IMR-90 (cell line): ENCODE measurements at regions not wholly inside any gene's neighbourhood (a gene's known extent, or its start where the extent isn't known, plus 50 kb on each side); places are given as distances from the start of the nearest gene placed in this dataset.

ENCODE experiments used
- ATAC-seq: fragments of 200-7000 bp; cut with Tn5 transposase; 2 replicates; pipeline ENCODE4 v1.9.1; 2020; ENCODE audit warnings: low read depth, mild to moderate bottlenecking, moderate library complexity
- BruUV-seq: library from RNA; stranded (reverse); fragments of 400-500 nt; replicated peaks from 2 replicates; lab custom pipeline; 2021; lab: Mats Ljungman, UMichigan
- CTCF ChIA-PET: fragments of 300-600 bp; formaldehyde crosslinking; extraction: SDS; loops from one replicate; lab custom pipeline; 2021; ENCODE audit warnings: antibody characterized with exemption; lab: Yijun Ruan, JAX
- POLR2A ChIA-PET: fragments of 300-600 bp; sonication (Branson Sonifier 250); formaldehyde crosslinking; loops from one replicate; lab custom pipeline; 2022; ENCODE audit warnings: antibody characterized with exemption; ENCODE audit not compliant: unreplicated experiment; lab: Charles Lee
- DNase-seq: peaks from one replicate; pipeline ENCODE4 v3.0.0; 2013
- H2AFZ ChIP-seq: replicated peaks from 2 replicates; pipeline ENCODE3; 2013; ENCODE audit warnings: low read length, mild to moderate bottlenecking; ENCODE audit not compliant: poor library complexity
- H2AK5ac ChIP-seq: 2 replicates; pipeline ENCODE4 v1.6.1; 2013; ENCODE audit warnings: low read depth, low read length, inconsistent platforms
- H2AK9ac ChIP-seq: replicated peaks from 2 replicates; pipeline ENCODE3; 2013; ENCODE audit warnings: mild to moderate bottlenecking, low read depth, low read length, moderate library complexity; ENCODE audit not compliant: poor library complexity
- H2BK120ac ChIP-seq: 2 replicates; pipeline ENCODE4 v1.6.1; 2013; ENCODE audit warnings: low read depth, low read length, inconsistent platforms
- H2BK15ac ChIP-seq: 3 replicates; pipeline ENCODE4 v1.6.1; 2013; ENCODE audit warnings: low read depth, low read length, inconsistent platforms
- H2BK20ac ChIP-seq: 2 replicates; pipeline ENCODE4 v1.6.1; 2013; ENCODE audit warnings: low read depth, mild to moderate bottlenecking, inconsistent platforms, low read length, moderate library complexity
- H2BK5ac ChIP-seq: 2 replicates; pipeline ENCODE4 v1.6.1; 2013; ENCODE audit warnings: mild to moderate bottlenecking, low read depth, low read length, inconsistent platforms; ENCODE audit not compliant: poor library complexity, severe bottlenecking
- H3K14ac ChIP-seq: replicated peaks from 2 replicates; pipeline ENCODE4 v1.6.1; 2013; ENCODE audit warnings: low read depth, low read length, inconsistent platforms
- H3K18ac ChIP-seq: 2 replicates; pipeline ENCODE4 v1.6.1; 2013; ENCODE audit warnings: low read depth, low read length, control low read depth
- H3K23ac ChIP-seq: 2 replicates; pipeline ENCODE4 v1.6.1; 2013; ENCODE audit warnings: low read depth, low read length, inconsistent platforms
- H3K27ac ChIP-seq: 2 replicates; pipeline ENCODE4 v1.5.1; 2013; ENCODE audit warnings: mild to moderate bottlenecking, control low read depth, low read length; ENCODE audit not compliant: insufficient read depth
- H3K27me3 ChIP-seq: 2 replicates; pipeline ENCODE4 v1.6.1; 2013; ENCODE audit warnings: low read length; ENCODE audit not compliant: control insufficient read depth, insufficient read depth
- H3K36me3 ChIP-seq: 2 replicates; pipeline ENCODE4 v1.6.1; 2013; ENCODE audit warnings: low read length, mixed read lengths; ENCODE audit not compliant: control insufficient read depth, insufficient read depth
- H3K4ac ChIP-seq: 2 replicates; pipeline ENCODE4 v1.6.1; 2013; ENCODE audit warnings: low read depth, low read length, inconsistent platforms
- H3K4me1 ChIP-seq: 2 replicates; pipeline ENCODE4 v1.6.1; 2013; ENCODE audit warnings: low read length, mixed read lengths; ENCODE audit not compliant: control insufficient read depth, insufficient read depth
- H3K4me2 ChIP-seq: 2 replicates; pipeline ENCODE4 v1.6.1; 2013; ENCODE audit warnings: low read depth, mild to moderate bottlenecking, control low read depth, low read length, moderate library complexity
- H3K4me3 ChIP-seq: 2 replicates; pipeline ENCODE4 v1.5.1; 2013; ENCODE audit warnings: low read depth, mild to moderate bottlenecking, control low read depth, low read length, moderate library complexity; ENCODE audit not compliant: insufficient read depth
- H3K56ac ChIP-seq: 2 replicates; pipeline ENCODE4 v1.6.1; 2013; ENCODE audit warnings: low read length, inconsistent platforms; ENCODE audit not compliant: insufficient read depth; ENCODE audit errors: extremely low read depth
- H3K79me1 ChIP-seq, 2 experiments: 2 replicates each; pipeline ENCODE4 v1.6.1; 2013; ENCODE audit warnings: low read length in 2 of 2, inconsistent platforms in 1 of 2, low read depth in 1 of 2
- H3K9ac ChIP-seq: 2 replicates; pipeline ENCODE4 v1.6.1; 2013; ENCODE audit warnings: low read depth, low read length, control low read depth
- H3K9me1 ChIP-seq: 2 replicates; pipeline ENCODE4 v1.6.1; 2013; ENCODE audit warnings: low read length, inconsistent platforms; ENCODE audit not compliant: insufficient read depth
- H3K9me3 ChIP-seq: 2 replicates; pipeline ENCODE4 v1.6.1; 2013; ENCODE audit warnings: low read length; ENCODE audit not compliant: control insufficient read depth, insufficient read depth
- H4K20me1 ChIP-seq: 2 replicates; pipeline ENCODE4 v1.6.1; 2013; ENCODE audit warnings: low read length, inconsistent platforms; ENCODE audit not compliant: insufficient read depth
- H4K5ac ChIP-seq: 2 replicates; pipeline ENCODE4 v1.6.1; 2013; ENCODE audit warnings: mild to moderate bottlenecking, low read depth, low read length, control low read depth
- H4K8ac ChIP-seq, 2 experiments: 2 replicates each; pipeline ENCODE4 v1.6.1; 2013; ENCODE audit warnings: low read depth in 2 of 2, low read length in 2 of 2, control low read depth in 1 of 2, inconsistent platforms in 1 of 2
- H4K91ac ChIP-seq: 2 replicates; pipeline ENCODE4 v1.6.1; 2013; ENCODE audit warnings: low read depth, low read length, inconsistent platforms; ENCODE audit not compliant: insufficient read depth
- POLR2A ChIP-seq: IDR thresholded peaks from 2 replicates; pipeline ENCODE4 v1.6.1; 2012; ENCODE audit warnings: mild to moderate bottlenecking, low read depth, low read length
- RAD21 ChIP-seq: IDR thresholded peaks from 2 replicates; pipeline ENCODE4 v1.6.1; 2012; ENCODE audit warnings: low read length, improper control_type of control experiment
- RCOR1 ChIP-seq: IDR thresholded peaks from 2 replicates; pipeline ENCODE4 v1.6.1; 2012; ENCODE audit warnings: mild to moderate bottlenecking, low read length, improper control_type of control experiment; ENCODE audit not compliant: insufficient replicate concordance
- SMC3 ChIP-seq: fragments of 150-350 bp; IDR thresholded peaks from 2 replicates; pipeline ENCODE4 v1.6.1; 2016; ENCODE audit warnings: low read depth, mild to moderate bottlenecking, antibody characterized with exemption, low read length, moderate library complexity
- WGBS, 2 experiments: methylation state at CpG; one replicate each; pipeline versions ENCODE4 v1.1.5 to v1.1.7; 2013; ENCODE audit warnings: missing lambda C conversion rate in 2 of 2; ENCODE audit not compliant: insufficient read length in 1 of 2; ENCODE audit errors: extremely low coverage in 2 of 2; 5-methylcytosine and 5-hydroxymethylcytosine counted together
- dilution Hi-C: fragments of 300-500 bp; cut with HindIII; formaldehyde crosslinking; loops from one replicate; pipeline ENCODE4 v1.14.3; 2018; ENCODE audit warnings: low sequenced_read_pairs; ENCODE audit not compliant: unreplicated experiment
- in situ Hi-C: fragments of 300-500 bp; cut with MboI; formaldehyde crosslinking; loops from 3 replicates; pipeline ENCODE4 v1.14.3; 2019; ENCODE audit warnings: low sequenced_read_pairs, inconsistent platforms, mixed read lengths
- intact Hi-C: fragments of 100-400 bp; cut with micrococcal nuclease; formaldehyde crosslinking; loops from 2 replicates; pipeline ENCODE4 v1.10.0; 2022
- TF ChIP-seq, protein P1 (sequence below): fragments of 150-350 bp; IDR thresholded peaks from 2 replicates; pipeline ENCODE4 v1.6.1; 2017; ENCODE audit warnings: mild to moderate bottlenecking, antibody characterized with exemption, low read length, low read depth

DNA sequence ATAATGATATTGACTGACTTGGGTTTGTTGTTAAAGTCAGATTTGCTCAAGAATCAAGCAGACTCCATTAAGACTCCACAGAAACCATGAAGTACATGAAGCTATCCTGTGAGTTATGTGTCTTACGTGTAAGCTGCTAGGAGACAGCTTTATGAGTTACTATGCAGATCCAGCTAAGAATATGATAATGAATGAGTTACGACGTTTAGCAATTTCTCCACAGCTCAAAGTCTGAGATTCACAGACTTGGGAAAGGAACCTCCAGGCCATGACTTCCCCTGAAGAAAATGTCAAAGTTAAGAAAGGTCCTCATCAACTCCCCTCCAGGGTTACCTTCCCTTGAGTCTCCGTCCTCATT, 211.9 kb upstream of the HNRNPA3 start:
- Histone ChIP-seq H2BK20ac (no peak overlapping the region), H3K27ac (no peak overlapping the region), H3K4me1 (no peaks in the 10 kb centered on the region), H3K56ac (no peak overlapping the region), H3K9me3 (no peaks in the 10 kb centered on the region), H3K9me1 (no peaks in the 10 kb centered on the region), H2BK5ac (no peak overlapping the region), H3K4me3 (no peak overlapping the region), H2BK120ac (no peak overlapping the region), H4K91ac (no peak overlapping the region), H2AFZ (no peak overlapping the region), H4K8ac (no peak overlapping the region), H3K27me3 (no peaks in the 10 kb centered on the region), H3K18ac (no peak overlapping the region), H3K79me1 (no peaks in the 10 kb centered on the region), H3K23ac (no peak overlapping the region), H3K4me2 (no peak overlapping the region), H2BK15ac (no peak overlapping the region), H2AK9ac (no peak overlapping the region), H4K20me1 (no peaks in the 10 kb centered on the region), H4K5ac (no peak overlapping the region), H3K4ac (no peak overlapping the region), H2AK5ac (no peak overlapping the region), H3K9ac (no peak overlapping the region), H3K36me3 (no peaks in the 10 kb centered on the region), H3K14ac (no peak overlapping the region)
- in situ Hi-C loops (no loop called here), intact Hi-C loops (no loop called here), dilution Hi-C loops (no loop called here)
- no peak for ATAC-seq
- ChIA-PET POLR2A (no interaction called here), CTCF (no interaction called here)
- no peak for TF ChIP-seq RCOR1
- no peak for TF ChIP-seq RAD21
- TF ChIP-seq POLR2A, result no peak
- TF ChIP-seq, protein P1, sequence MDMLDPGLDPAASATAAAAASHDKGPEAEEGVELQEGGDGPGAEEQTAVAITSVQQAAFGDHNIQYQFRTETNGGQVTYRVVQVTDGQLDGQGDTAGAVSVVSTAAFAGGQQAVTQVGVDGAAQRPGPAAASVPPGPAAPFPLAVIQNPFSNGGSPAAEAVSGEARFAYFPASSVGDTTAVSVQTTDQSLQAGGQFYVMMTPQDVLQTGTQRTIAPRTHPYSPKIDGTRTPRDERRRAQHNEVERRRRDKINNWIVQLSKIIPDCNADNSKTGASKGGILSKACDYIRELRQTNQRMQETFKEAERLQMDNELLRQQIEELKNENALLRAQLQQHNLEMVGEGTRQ, result no peak
- no peak for TF ChIP-seq SMC3
- BruUV-seq, result no TSS peak
- DNase-seq, result no peak
- WGBS, 2 experiments, result no CpG with 5 or more reads among the region's 4 CpGs
